Liver (tissue), 8 donors: ENCODE measurements at regions not wholly inside any gene's neighbourhood (a gene's known extent, or its start where the extent isn't known, plus 50 kb on each side); places are given as distances from the start of the nearest gene placed in this dataset.

ENCODE experiments used
- DNase-seq: peaks from one replicate; pipeline ENCODE4 v3.0.0-alpha.2; 2017; ENCODE audit warnings: low spot score
- H3K27ac ChIP-seq, 2 donors: one replicate each; pipeline ENCODE4 v1.7.0; 2013; ENCODE audit warnings: inconsistent platforms in 2 of 2, low read length in 2 of 2, control low read depth in 1 of 2, low read depth in 1 of 2, mild to moderate bottlenecking in 1 of 2
- H3K27me3 ChIP-seq, 4 donors: one replicate each; pipeline versions ENCODE4 v1.6.1 to v1.7.0; 2013; ENCODE audit warnings: low read length in 3 of 4, inconsistent platforms in 1 of 4, mild to moderate bottlenecking in 1 of 4, moderate library complexity in 1 of 4; ENCODE audit not compliant: control insufficient read depth in 4 of 4, insufficient read depth in 4 of 4
- H3K36me3 ChIP-seq, 4 donors: one replicate each; pipeline versions ENCODE4 v1.6.1 to v1.7.0; 2013; ENCODE audit warnings: low read length in 3 of 4, mild to moderate bottlenecking in 3 of 4, low read depth in 1 of 4, moderate library complexity in 1 of 4; ENCODE audit not compliant: control insufficient read depth in 4 of 4, insufficient read depth in 3 of 4
- H3K4me1 ChIP-seq, 4 donors: one replicate each; pipeline versions ENCODE4 v1.6.1 to v1.7.0; 2013; ENCODE audit warnings: low read length in 3 of 4, mild to moderate bottlenecking in 3 of 4, moderate library complexity in 1 of 4; ENCODE audit not compliant: control insufficient read depth in 4 of 4, insufficient read depth in 4 of 4
- H3K4me3 ChIP-seq, 3 donors: one replicate each; pipeline versions ENCODE4 v1.6.1 to v1.7.0; 2013; ENCODE audit warnings: low read length in 3 of 3, control low read depth in 1 of 3, low read depth in 1 of 3, mild to moderate bottlenecking in 1 of 3
- H3K9ac ChIP-seq, 2 donors: one replicate each; pipeline ENCODE4 v1.7.0; 2013; ENCODE audit warnings: low read length in 2 of 2, mild to moderate bottlenecking in 2 of 2, moderate library complexity in 2 of 2, control low read depth in 1 of 2, low read depth in 1 of 2
- H3K9me3 ChIP-seq, 4 donors: one replicate each; pipeline versions ENCODE4 v1.6.1 to v1.7.0; 2013; ENCODE audit warnings: low read length in 3 of 4; ENCODE audit not compliant: control insufficient read depth in 4 of 4
- ATF3 ChIP-seq: IDR thresholded peaks from 2 replicates; pipeline ENCODE4 v1.6.1; 2016; ENCODE audit warnings: antibody characterized with exemption
- CTCF ChIP-seq: fragments of 150-350 bp; IDR thresholded peaks from 2 replicates; pipeline ENCODE4 v1.5.1; 2017; ENCODE audit warnings: improper control_type of control experiment, low read depth, low read length; ENCODE audit not compliant: missing input control
- EGR1 ChIP-seq, 2 donors: IDR thresholded peaks; 2 replicates each; pipeline ENCODE4 v1.6.1; 2016 to 2018; ENCODE audit warnings: antibody characterized with exemption in 2 of 2, low read depth in 2 of 2
- FOXA1 ChIP-seq: IDR thresholded peaks from 2 replicates; pipeline ENCODE4 v1.6.1; 2016; ENCODE audit warnings: antibody characterized with exemption
- FOXA2 ChIP-seq: IDR thresholded peaks from 2 replicates; pipeline ENCODE4 v1.6.1; 2016; ENCODE audit warnings: antibody characterized with exemption
- GABPA ChIP-seq, 2 donors: IDR thresholded peaks in 1 of 2; conservative IDR thresholded peaks in 1 of 2; 2 replicates each; pipeline ENCODE4 v1.6.1; 2016; ENCODE audit warnings: antibody characterized with exemption in 2 of 2, mild to moderate bottlenecking in 1 of 2, moderate library complexity in 1 of 2
- HNF4A ChIP-seq, 2 donors: conservative IDR thresholded peaks; 2 replicates each; pipeline ENCODE4 v1.6.1; 2016; ENCODE audit warnings: antibody characterized with exemption in 2 of 2, mild to moderate bottlenecking in 2 of 2
- HNF4G ChIP-seq: IDR thresholded peaks from 2 replicates; pipeline ENCODE4 v1.6.1; 2016; ENCODE audit warnings: antibody characterized with exemption
- JUND ChIP-seq, 2 donors: IDR thresholded peaks; 2 replicates each; pipeline ENCODE4 v1.6.1; 2016; ENCODE audit warnings: antibody characterized with exemption in 2 of 2
- MAX ChIP-seq: IDR thresholded peaks from 2 replicates; pipeline ENCODE4 v1.6.1; 2016; ENCODE audit warnings: antibody characterized with exemption
- NR2F2 ChIP-seq: IDR thresholded peaks from 2 replicates; pipeline ENCODE4 v1.6.1; 2016; ENCODE audit warnings: antibody characterized with exemption
- RAD21 ChIP-seq, 2 donors: IDR thresholded peaks; 2 replicates each; pipeline ENCODE4 v1.6.1; 2016; ENCODE audit warnings: antibody characterized with exemption in 2 of 2, mild to moderate bottlenecking in 2 of 2
- REST ChIP-seq: IDR thresholded peaks from 2 replicates; pipeline ENCODE4 v1.6.1; 2016; ENCODE audit warnings: antibody characterized with exemption, mild to moderate bottlenecking
- RXRA ChIP-seq, 2 donors: IDR thresholded peaks; 2 replicates each; pipeline ENCODE4 v1.6.1; 2017 to 2018; ENCODE audit warnings: antibody characterized with exemption in 2 of 2, mild to moderate bottlenecking in 1 of 2
- SP1 ChIP-seq: IDR thresholded peaks from 2 replicates; pipeline ENCODE4 v1.6.1; 2018; ENCODE audit warnings: antibody characterized with exemption, mild to moderate bottlenecking
- TAF1 ChIP-seq: conservative IDR thresholded peaks from 2 replicates; pipeline ENCODE4 v1.6.1; 2016; ENCODE audit warnings: antibody characterized with exemption, mild to moderate bottlenecking
- YY1 ChIP-seq: IDR thresholded peaks from 2 replicates; pipeline ENCODE4 v1.6.1; 2016; ENCODE audit warnings: antibody characterized with exemption, mild to moderate bottlenecking
- ZBTB33 ChIP-seq: IDR thresholded peaks from 2 replicates; pipeline ENCODE4 v1.6.1; 2016; ENCODE audit warnings: antibody characterized with exemption
- WGBS: extraction: QIAGEN DNeasy Blood & Tissue Kit; methylation state at CpG from one replicate; pipeline ENCODE4 v1.1.7; 2013; 5-methylcytosine and 5-hydroxymethylcytosine counted together
- donor health status: healthy.
- donor health status: healthy.
- donor health status: healthy.
- donor health status: healthy.
- donor health status: healthy.

GRCh38 chr15:95814908-95815307, 515.6 kb upstream of the NR2F2 start:
- H3K9ac ChIP-seq: no peak overlapping the region
- DNase-seq: no peak
- H3K27me3 ChIP-seq: no peaks in the 10 kb centered on the region
- H3K4me1 ChIP-seq: no peaks in the 10 kb centered on the region
- 98% methylated on average over 3 of the region's 3 CpGs for WGBS
- TF ChIP-seq TAF1 (no peak), NR2F2 (no peak), JUND (IDR thresholded peaks at IDR 0.05) (no peak), ZBTB33 (no peak), YY1 (no peak), GABPA (IDR thresholded peaks at IDR 0.05 in 1 of 2, conservative IDR thresholded peaks at IDR 0.05 in 1 of 2) (no peak), RAD21 (IDR thresholded peaks at IDR 0.05) (no peak), HNF4A (conservative IDR thresholded peaks at IDR 0.05) (no peak), REST (no peak), SP1 (no peak), MAX (no peak), ATF3 (no peak), FOXA2 (no peak), FOXA1 (no peak), EGR1 (IDR thresholded peaks at IDR 0.05; ENCODE audit: low read depth in 2 of 2) (no peak), HNF4G (no peak), CTCF (no peak), RXRA (IDR thresholded peaks at IDR 0.05) (no peak)
- H3K27ac ChIP-seq: no peak overlapping the region
- no peaks in the 10 kb centered on the region for H3K9me3 ChIP-seq
- H3K4me3 ChIP-seq: no peak overlapping the region
- no peaks in the 10 kb centered on the region for H3K36me3 ChIP-seq

- Histone ChIP-seq H3K27me3 (no peaks in the 10 kb centered on the region), H3K4me3 (no peak overlapping the region), H3K36me3 (no peaks in the 10 kb centered on the region), H3K4me1 (no peaks in the 10 kb centered on the region), H3K9ac (no peak overlapping the region), H3K27ac (no peak overlapping the region), H3K9me3 (no peaks in the 10 kb centered on the region)
- WGBS: 95% methylated on average over 4 of the region's 4 CpGs
- TF ChIP-seq FOXA2 (no peak), NR2F2 (no peak), JUND (IDR thresholded peaks at IDR 0.05) (no peak), YY1 (no peak), MAX (no peak), ATF3 (no peak), EGR1 (IDR thresholded peaks at IDR 0.05; ENCODE audit: low read depth in 2 of 2) (no peak), HNF4A (conservative IDR thresholded peaks at IDR 0.05) (no peak), SP1 (no peak)
- DNase-seq: no peak
These were observed 513.9 kb upstream of the NR2F2 start for GRCh38 chr15:95816591-95816990.
